ENCODE measurements at regions not wholly inside any gene's neighbourhood (a gene's known extent, or its start where the extent isn't known, plus 50 kb on each side); places are given as distances from the start of the nearest gene placed in this dataset.

GRCh38 chr15:68518046-68518445, 60.7 kb upstream of the CORO2B start:
- DNase-seq, result no peak
- Histone ChIP-seq H3K27me3 (ENCODE audit: control insufficient read depth in 1 of 2, insufficient read depth in 1 of 2, low read length in 2 of 2) (peaks cover 0 to 8% of the 10 kb centered on the region in 2 experiments), H2BK5ac (ENCODE audit: low read depth, low read length, poor library complexity, severe bottlenecking) (no peak overlapping the region), H3K18ac (ENCODE audit: low read depth in 1 of 2, low read length in 2 of 2) (peak overlapping the region; percentile 5 to 52), H3K14ac (ENCODE audit: low read length in 2 of 2) (no peak overlapping the region), H3K4me3 (ENCODE audit: insufficient read depth in 1 of 2, low read depth in 1 of 2, low read length in 2 of 2) (no peak overlapping the region), H3K9ac (ENCODE audit: low read length) (no peak overlapping the region), H3K4me1 (ENCODE audit: control insufficient read depth, insufficient read depth, low read depth, low read length) (peaks cover 8% of the 10 kb centered on the region), H2AFZ (ENCODE audit: low read depth, low read length) (peak overlapping the region; percentile 20), H4K91ac (ENCODE audit: low read length) (no peak overlapping the region), H2AK5ac (ENCODE audit: low read length, severe bottlenecking) (peak overlapping the region; percentile 12), H3K27ac (ENCODE audit: low read length, poor library complexity, severe bottlenecking) (no peak overlapping the region), H3K4ac (ENCODE audit: low read depth in 1 of 2, low read length in 2 of 2) (no peak overlapping the region), H2BK120ac (ENCODE audit: low read depth, low read length) (no peak overlapping the region), H3K9me3 (ENCODE audit: control insufficient read depth, low read length) (peaks cover 4% of the 10 kb centered on the region), H3K79me1 (replicated peaks; ENCODE audit: low read length, poor library complexity, severe bottlenecking) (no peaks in the 10 kb centered on the region), H4K8ac (ENCODE audit: low read length) (no peak overlapping the region), H2BK12ac (ENCODE audit: low read length in 2 of 2) (peak overlapping the region in 1 of 2 experiments; percentile 75), H2BK15ac (ENCODE audit: low read depth, poor library complexity, severe bottlenecking) (no peak overlapping the region), H3K4me2 (ENCODE audit: low read length, poor library complexity, severe bottlenecking) (no peak overlapping the region), H3K36me3 (ENCODE audit: control insufficient read depth in 1 of 2, insufficient read depth in 2 of 2, low read depth in 1 of 2, low read length in 2 of 2) (no peaks in the 10 kb centered on the region), H3K23ac (ENCODE audit: low read length in 2 of 2) (no peak overlapping the region)
- 78% methylated on average over 6 of the region's 6 CpGs for WGBS

GRCh38 chr15:68518785-68519430, 59.9 kb upstream of the CORO2B start:
- no peaks in the 10 kb centered on the region for H3K79me1 ChIP-seq (replicated peaks; ENCODE audit: low read length, poor library complexity, severe bottlenecking)
- WGBS, result 94% methylated on average over 6 of the region's 6 CpGs
- no peak overlapping the region for H3K4ac ChIP-seq (ENCODE audit: low read depth in 1 of 2, low read length in 2 of 2)
- H3K9me3 ChIP-seq (ENCODE audit: control insufficient read depth, low read length), result no peaks in the 10 kb centered on the region
- H2AFZ ChIP-seq (ENCODE audit: low read depth, low read length), result no peak overlapping the region
- peaks cover 8% of the 10 kb centered on the region for H3K4me1 ChIP-seq (ENCODE audit: control insufficient read depth, insufficient read depth, low read depth, low read length)
- H3K18ac ChIP-seq (ENCODE audit: low read depth in 1 of 2, low read length in 2 of 2), result peak overlapping the region in 1 of 2 experiments; percentile 32
- H3K27ac ChIP-seq (ENCODE audit: low read length, poor library complexity, severe bottlenecking), result no peak overlapping the region
- H3K4me2 ChIP-seq (ENCODE audit: low read length, poor library complexity, severe bottlenecking), result no peak overlapping the region
- H3K23ac ChIP-seq (ENCODE audit: low read length in 2 of 2), result no peak overlapping the region
- H3K36me3 ChIP-seq (ENCODE audit: control insufficient read depth in 1 of 2, insufficient read depth in 2 of 2, low read depth in 1 of 2, low read length in 2 of 2), result no peaks in the 10 kb centered on the region
- no peak overlapping the region for H2BK5ac ChIP-seq (ENCODE audit: low read depth, low read length, poor library complexity, severe bottlenecking)
- H4K91ac ChIP-seq (ENCODE audit: low read length), result no peak overlapping the region
- no peak overlapping the region for H2BK15ac ChIP-seq (ENCODE audit: low read depth, poor library complexity, severe bottlenecking)
- H3K9ac ChIP-seq (ENCODE audit: low read length), result no peak overlapping the region
- peak overlapping the region in 1 of 2 experiments; percentile 15 for H2BK12ac ChIP-seq (ENCODE audit: low read length in 2 of 2)
- no peak for DNase-seq
- peak overlapping the region in 1 of 2 experiments; percentile 13 for H3K14ac ChIP-seq (ENCODE audit: low read length in 2 of 2)
- H2BK120ac ChIP-seq (ENCODE audit: low read depth, low read length), result no peak overlapping the region
- no peak overlapping the region for H3K4me3 ChIP-seq (ENCODE audit: insufficient read depth in 1 of 2, low read depth in 1 of 2, low read length in 2 of 2)
- H3K27me3 ChIP-seq (ENCODE audit: control insufficient read depth in 1 of 2, insufficient read depth in 1 of 2, low read length in 2 of 2), result peaks cover 0 to 8% of the 10 kb centered on the region in 2 experiments
- H2AK5ac ChIP-seq (ENCODE audit: low read length, severe bottlenecking), result peak overlapping the region; percentile 8
- no peak overlapping the region for H4K8ac ChIP-seq (ENCODE audit: low read length)

DNA sequence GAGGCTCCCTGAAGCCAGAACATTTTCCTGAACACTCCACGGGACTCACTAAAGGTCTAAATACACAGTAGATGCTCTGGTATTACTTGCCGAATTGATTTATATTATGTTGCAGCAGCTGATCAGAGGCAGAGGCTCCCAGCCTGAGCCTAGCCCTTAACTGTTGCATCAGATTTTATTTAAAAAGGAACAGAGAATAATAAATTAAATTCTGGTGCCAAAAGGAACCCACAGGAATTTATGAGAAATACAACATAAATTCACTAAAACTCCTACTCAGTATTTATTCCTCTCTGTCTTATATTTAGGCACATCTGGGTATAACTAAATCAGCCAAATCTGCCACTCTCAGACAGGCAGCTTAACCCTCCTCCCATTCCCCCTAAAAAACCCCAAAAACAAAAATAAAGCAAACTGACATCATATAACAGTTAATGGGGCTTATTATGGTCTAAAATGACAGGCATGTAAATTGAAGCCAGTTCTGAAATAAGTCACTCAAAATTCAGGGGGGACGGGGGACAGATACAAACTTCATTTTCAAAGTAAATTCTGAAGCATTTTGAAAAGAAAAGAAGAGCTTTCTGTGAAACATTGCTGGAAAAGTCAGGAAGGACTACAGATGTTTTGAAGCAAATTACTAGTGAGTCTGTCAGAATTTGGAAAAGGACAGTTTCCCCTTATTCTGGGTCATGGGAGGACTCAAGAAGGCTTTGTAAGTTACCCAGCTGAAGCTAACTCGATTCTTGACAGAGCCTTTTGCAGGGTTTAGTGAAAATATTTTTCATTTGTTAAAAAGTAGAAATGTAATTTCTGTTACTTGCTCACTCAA, 53.8 kb upstream of the CORO2B start:
- H2BK15ac ChIP-seq (ENCODE audit: low read depth, poor library complexity, severe bottlenecking), result no peak overlapping the region
- 82% methylated on average over 1 of the region's 4 CpGs for WGBS
- peak overlapping the region; percentile 25 for H2BK5ac ChIP-seq (ENCODE audit: low read depth, low read length, poor library complexity, severe bottlenecking)
- H4K91ac ChIP-seq (ENCODE audit: low read length), result no peak overlapping the region
- H2AFZ ChIP-seq (ENCODE audit: low read depth, low read length), result no peak overlapping the region
- peak overlapping the region in 1 of 2 experiments; percentile 33 for H3K18ac ChIP-seq (ENCODE audit: low read depth in 1 of 2, low read length in 2 of 2)
- H3K36me3 ChIP-seq (ENCODE audit: control insufficient read depth in 1 of 2, insufficient read depth in 2 of 2, low read depth in 1 of 2, low read length in 2 of 2), result no peaks in the 10 kb centered on the region
- DNase-seq, result peak; percentile 71
- H3K23ac ChIP-seq (ENCODE audit: low read length in 2 of 2), result no peak overlapping the region
- no peak overlapping the region for H3K4ac ChIP-seq (ENCODE audit: low read depth in 1 of 2, low read length in 2 of 2)
- H3K9ac ChIP-seq (ENCODE audit: low read length), result peak overlapping the region; percentile 86
- H2BK12ac ChIP-seq (ENCODE audit: low read length in 2 of 2), result no peak overlapping the region
- H2BK120ac ChIP-seq (ENCODE audit: low read depth, low read length), result peak overlapping the region; percentile 8
- no peak overlapping the region for H2AK5ac ChIP-seq (ENCODE audit: low read length, severe bottlenecking)
- H3K27me3 ChIP-seq (ENCODE audit: control insufficient read depth in 1 of 2, insufficient read depth in 1 of 2, low read length in 2 of 2), result no peaks in the 10 kb centered on the region
- H3K4me3 ChIP-seq (ENCODE audit: insufficient read depth in 1 of 2, low read depth in 1 of 2, low read length in 2 of 2), result peak overlapping the region in 1 of 2 experiments; percentile 38
- no peak overlapping the region for H4K8ac ChIP-seq (ENCODE audit: low read length)
- H3K4me2 ChIP-seq (ENCODE audit: low read length, poor library complexity, severe bottlenecking), result no peak overlapping the region
- H3K79me1 ChIP-seq (replicated peaks; ENCODE audit: low read length, poor library complexity, severe bottlenecking), result no peaks in the 10 kb centered on the region
- no peaks in the 10 kb centered on the region for H3K4me1 ChIP-seq (ENCODE audit: control insufficient read depth, insufficient read depth, low read depth, low read length)
- H3K14ac ChIP-seq (ENCODE audit: low read length in 2 of 2), result no peak overlapping the region
- no peak overlapping the region for H3K27ac ChIP-seq (ENCODE audit: low read length, poor library complexity, severe bottlenecking)
- H3K9me3 ChIP-seq (ENCODE audit: control insufficient read depth, low read length), result no peaks in the 10 kb centered on the region

- WGBS, result no CpG with 5 or more reads among the region's 3 CpGs
- Histone ChIP-seq H2AFZ (ENCODE audit: low read depth, low read length) (no peak overlapping the region), H4K8ac (ENCODE audit: low read length) (no peak overlapping the region), H3K27ac (ENCODE audit: low read length, poor library complexity, severe bottlenecking) (no peak overlapping the region), H3K4me1 (ENCODE audit: control insufficient read depth, insufficient read depth, low read depth, low read length) (no peaks in the 10 kb centered on the region), H3K23ac (ENCODE audit: low read length in 2 of 2) (no peak overlapping the region), H3K14ac (ENCODE audit: low read length in 2 of 2) (no peak overlapping the region), H3K79me1 (replicated peaks; ENCODE audit: low read length, poor library complexity, severe bottlenecking) (no peaks in the 10 kb centered on the region), H3K27me3 (ENCODE audit: control insufficient read depth in 1 of 2, insufficient read depth in 1 of 2, low read length in 2 of 2) (no peaks in the 10 kb centered on the region), H4K91ac (ENCODE audit: low read length) (no peak overlapping the region), H3K36me3 (ENCODE audit: control insufficient read depth in 1 of 2, insufficient read depth in 2 of 2, low read depth in 1 of 2, low read length in 2 of 2) (no peaks in the 10 kb centered on the region), H2AK5ac (ENCODE audit: low read length, severe bottlenecking) (no peak overlapping the region), H2BK12ac (ENCODE audit: low read length in 2 of 2) (no peak overlapping the region), H2BK5ac (ENCODE audit: low read depth, low read length, poor library complexity, severe bottlenecking) (no peak overlapping the region), H3K18ac (ENCODE audit: low read depth in 1 of 2, low read length in 2 of 2) (no peak overlapping the region), H3K4ac (ENCODE audit: low read depth in 1 of 2, low read length in 2 of 2) (no peak overlapping the region), H3K9me3 (ENCODE audit: control insufficient read depth, low read length) (peaks cover 3% of the 10 kb centered on the region), H3K4me3 (ENCODE audit: insufficient read depth in 1 of 2, low read depth in 1 of 2, low read length in 2 of 2) (no peak overlapping the region), H3K4me2 (ENCODE audit: low read length, poor library complexity, severe bottlenecking) (no peak overlapping the region), H2BK15ac (ENCODE audit: low read depth, poor library complexity, severe bottlenecking) (no peak overlapping the region), H3K9ac (ENCODE audit: low read length) (peak overlapping the region; percentile 86), H2BK120ac (ENCODE audit: low read depth, low read length) (no peak overlapping the region)
- no peak for DNase-seq
Observed at GRCh38 chr15:68525815-68526214, 53.0 kb upstream of the CORO2B start.
